Omental fat pad (tissue), 3 donors: ENCODE measurements at regions not wholly inside any gene's neighbourhood (a gene's known extent, or its start where the extent isn't known, plus 50 kb on each side); places are given as distances from the start of the nearest gene placed in this dataset.
A peak's percentile ranks its signal among the peaks of the same experiment; 100 is the strongest.

Source experiments
- ATAC-seq: fragments of 150-250 bp; one replicate; pipeline ENCODE4 v1.9.1; 2016; ENCODE audit warnings: mild to moderate bottlenecking, moderate library complexity; ENCODE audit not compliant: low FRiP score
- DNase-seq: peaks from one replicate; pipeline ENCODE4 v3.0.0-alpha.2; 2019; ENCODE audit warnings: low spot score
- CTCF ChIP-seq, 3 donors: fragments of 450-650 bp; IDR thresholded peaks; one replicate each; pipeline ENCODE4 v1.5.1; 2016 to 2017; ENCODE audit warnings: antibody characterized with exemption in 3 of 3, mild to moderate bottlenecking in 3 of 3, moderate library complexity in 2 of 3

DNA sequence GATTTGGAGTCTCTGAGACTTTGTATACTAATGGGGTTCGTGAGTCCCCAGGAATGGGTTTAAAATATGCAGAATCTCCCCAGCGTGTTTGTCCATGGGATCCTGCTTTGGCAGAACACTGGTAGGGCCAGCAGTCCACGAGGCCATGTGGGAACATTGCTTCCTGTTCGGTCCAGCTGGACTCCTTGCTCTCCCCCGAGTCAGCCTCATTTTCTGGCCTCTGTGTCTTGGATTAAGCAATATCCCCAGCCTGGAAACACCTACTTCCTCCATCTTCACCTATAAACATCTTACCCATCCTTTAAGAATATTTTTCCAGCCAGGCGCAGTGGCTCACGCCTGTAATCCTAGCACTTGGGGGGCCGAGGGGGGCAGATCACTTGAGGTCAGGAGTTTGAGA, 142.4 kb downstream of the NAV1 start:
- DNase-seq (no peak), ATAC-seq (peak; percentile 19)
- no peak for TF ChIP-seq CTCF (IDR thresholded peaks at IDR 0.05)

- no peak for DNase-seq
- no peak for ATAC-seq
- TF ChIP-seq CTCF (IDR thresholded peaks at IDR 0.05), result no peak
Measured at GRCh38 chr1:201682964-201683363, 144.0 kb downstream of the NAV1 start.

GRCh38 chr1:201683397-201683796, 144.5 kb downstream of the NAV1 start:
- no peak for TF ChIP-seq CTCF (IDR thresholded peaks at IDR 0.05)
- DNase-seq, result no peak
- no peak for ATAC-seq

- DNase-seq (no peak), ATAC-seq (no peak)
- no peak for TF ChIP-seq CTCF (IDR thresholded peaks at IDR 0.05)
Measured at GRCh38 chr1:201685485-201685884, 143.5 kb upstream of the IPO9 start.

DNA sequence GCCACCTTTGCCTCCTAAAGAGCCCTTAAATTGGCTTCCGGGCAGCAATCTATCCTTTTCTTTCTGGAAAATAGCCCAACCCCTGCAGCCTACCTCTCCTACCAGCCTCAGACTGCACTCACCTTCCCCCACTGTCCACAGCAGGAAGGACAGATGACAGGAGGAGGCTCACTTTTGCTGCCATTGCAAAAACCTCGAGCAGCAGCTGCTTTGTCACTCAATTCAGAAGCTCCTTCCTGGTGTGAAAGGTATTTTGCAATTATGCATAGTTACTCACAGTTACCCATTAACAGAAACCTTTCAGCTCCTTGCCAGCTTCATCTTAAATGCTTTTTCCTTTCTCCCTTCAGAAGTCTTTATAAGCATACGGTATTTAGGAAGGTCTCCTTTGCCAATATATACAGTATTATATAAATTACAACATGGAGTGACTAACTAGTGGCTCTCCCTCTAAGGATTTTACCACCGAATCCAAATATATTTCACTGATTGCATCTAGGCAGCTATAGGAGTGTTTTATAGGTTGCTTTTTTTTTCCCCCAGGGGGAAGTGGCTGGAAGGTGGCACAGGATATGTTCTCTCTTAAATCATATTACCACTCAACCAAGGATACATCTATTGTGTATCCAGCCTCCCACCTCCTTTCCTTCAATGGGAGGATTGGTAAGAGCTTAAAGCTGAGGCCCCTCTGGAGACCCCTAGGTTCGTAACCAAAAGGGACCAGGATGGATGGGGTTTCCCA, 142.1 kb upstream of the IPO9 start:
- DNase-seq (no peak), ATAC-seq (no peak)
- TF ChIP-seq CTCF (IDR thresholded peaks at IDR 0.05), result no peak

DNA sequence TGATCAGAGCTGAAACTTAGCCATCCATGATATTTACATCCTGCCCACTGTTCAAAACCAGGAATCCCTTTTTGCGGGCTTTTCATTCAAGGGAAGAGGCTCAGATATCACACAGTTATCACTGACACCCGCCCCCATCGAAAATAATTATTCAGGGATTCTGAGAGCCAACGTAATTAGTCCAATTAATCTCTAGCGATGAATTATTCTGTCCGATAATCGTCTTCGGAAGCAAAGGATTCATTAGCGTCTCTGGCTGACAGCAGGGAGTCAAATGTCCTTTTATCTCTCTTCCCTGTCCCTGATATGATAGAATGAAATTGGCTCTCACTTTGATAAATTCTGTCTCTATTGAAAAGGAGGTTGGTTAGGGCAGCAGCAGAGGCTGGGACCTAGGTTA, 140.4 kb upstream of the IPO9 start:
- ATAC-seq, result no peak
- DNase-seq, result no peak
- TF ChIP-seq CTCF (IDR thresholded peaks at IDR 0.05), result no peak

GRCh38 chr1:201689647-201690046, 139.3 kb upstream of the IPO9 start:
- ATAC-seq, result no peak
- DNase-seq, result no peak
- no peak for TF ChIP-seq CTCF (IDR thresholded peaks at IDR 0.05)
